ENCODE measurements at regions not wholly inside any gene's neighbourhood (a gene's known extent, or its start where the extent isn't known, plus 50 kb on each side); places are given as distances from the start of the nearest gene placed in this dataset.

- dilution Hi-C loops (cut with MboI; ENCODE audit: extremely low pct_ligation_motif_present, low sequenced_read_pairs) = no loop called here
- DNase-seq (ENCODE audit: low read depth, low spot score) = no peak
- intact Hi-C loops (cut with micrococcal nuclease) = no loop called here
Measured at GRCh38 chr12:89787763-89788162, 79.1 kb upstream of the ATP2B1 start.

More at GRCh38 chr12:89787763-89788162, 79.1 kb upstream of the ATP2B1 start:
- Histone ChIP-seq H3K9me1 (replicated peaks; ENCODE audit: control insufficient read depth, extremely low read depth, insufficient read depth, low read length) (no peaks in the 10 kb centered on the region), H3K4me2 (ENCODE audit: insufficient read depth, low read length) (no peak overlapping the region), H3K27me3 (ENCODE audit: control insufficient read depth in 2 of 2, insufficient read depth in 2 of 2, low read length in 2 of 2) (no peaks in the 10 kb centered on the region), H3K4me3 (replicated peaks in 1 of 3; ENCODE audit: insufficient read depth in 1 of 3, low read depth in 1 of 3, low read length in 3 of 3) (no peak overlapping the region), H3K9me3 (replicated peaks; ENCODE audit: control insufficient read depth, insufficient read depth, low read length) (peaks cover 2% of the 10 kb centered on the region), H3K4me1 (ENCODE audit: control insufficient read depth, extremely low read depth, insufficient read depth, low read length) (no peaks in the 10 kb centered on the region), H3K9ac (replicated peaks; ENCODE audit: extremely low read depth, insufficient read depth, low read length) (no peak overlapping the region), H3K79me2 (ENCODE audit: control insufficient read depth, insufficient read depth, low read length) (no peaks in the 10 kb centered on the region), H2AFZ (ENCODE audit: low read depth, low read length) (no peak overlapping the region), H3K27ac (ENCODE audit: insufficient read depth, low read depth, low read length) (no peak overlapping the region), H3K36me3 (ENCODE audit: control insufficient read depth in 2 of 2, extremely low read depth in 1 of 2, insufficient read depth in 2 of 2, low read length in 2 of 2) (no peaks in the 10 kb centered on the region), H4K20me1 (replicated peaks; ENCODE audit: control insufficient read depth, extremely low read depth, insufficient read depth, low read length) (no peaks in the 10 kb centered on the region)
- CTCF ChIA-PET = no interaction called here
- no peak for TF ChIP-seq MYC (IDR thresholded peaks at IDR 0.05; ENCODE audit: low read depth, low read length)
- TF ChIP-seq CTCF (IDR thresholded peaks at IDR 0.05; ENCODE audit: extremely low read depth in 1 of 2, insufficient read depth in 1 of 2, low read depth in 1 of 2, low read length in 2 of 2) = no peak
- TF ChIP-seq POLR2AphosphoS5 (IDR thresholded peaks at IDR 0.05; ENCODE audit: insufficient read depth, low read depth, low read length) = no peak
- TF ChIP-seq GATA2 (IDR thresholded peaks at IDR 0.05; ENCODE audit: insufficient read depth, insufficient read length, low read depth, low read length) = no peak
- no peak for TF ChIP-seq EZH2 (IDR thresholded peaks at IDR 0.05; ENCODE audit: borderline replicate concordance, low read depth, low read length, severe bottlenecking)
- TF ChIP-seq FOS (IDR thresholded peaks at IDR 0.05; ENCODE audit: borderline replicate concordance, insufficient read depth, low read length) = no peak
- no peak for TF ChIP-seq JUN (IDR thresholded peaks at IDR 0.05; ENCODE audit: borderline replicate concordance, insufficient read depth, insufficient read length, low read depth)
- no peak for TF ChIP-seq POLR2A (IDR thresholded peaks at IDR 0.05; ENCODE audit: low read depth, low read length)
- TF ChIP-seq MAX (IDR thresholded peaks at IDR 0.05; ENCODE audit: insufficient read depth, insufficient read length) = no peak
- POLR2A ChIA-PET = no interaction called here
- no peak for FAIRE-seq
- no TSS peak for BruUV-seq (replicated peaks)
